ENCODE measurements at regions not wholly inside any gene's neighbourhood (a gene's known extent, or its start where the extent isn't known, plus 50 kb on each side); places are given as distances from the start of the nearest gene placed in this dataset.

- SMC1A ChIA-PET (ENCODE audit: uncharacterized antibody, unreplicated experiment): interaction anchor here (0.8 to 2.3 kb wide), 5 partner anchors 10 to 57 kb away, joined by 3 to 7 read pairs (median 4); no protein-coding TSS in a partner anchor
- no TSS peak for BruUV-seq (replicated peaks)
- FAIRE-seq (no peak), DNase-seq (ENCODE audit: low read depth, low spot score) (no peak), ATAC-seq (no peak)
- H3K27me3 ChIP-seq (replicated peaks in 1 of 2; ENCODE audit: control insufficient read depth in 2 of 2, insufficient read depth in 2 of 2, low read length in 1 of 2): no peaks in the 10 kb centered on the region
- no peaks in the 10 kb centered on the region for H4K20me1 ChIP-seq (ENCODE audit: control insufficient read depth, insufficient read depth)
- no peaks in the 10 kb centered on the region for H3K36me3 ChIP-seq (ENCODE audit: control insufficient read depth in 2 of 2, insufficient read depth in 2 of 2, low read length in 1 of 2)
- in situ Hi-C loops (cut with MboI): no loop called here
- no peaks in the 10 kb centered on the region for H3K9me3 ChIP-seq (replicated peaks; ENCODE audit: control insufficient read depth, insufficient read depth, low read length)
- no peak overlapping the region for H3K4me2 ChIP-seq (ENCODE audit: control insufficient read depth, insufficient read depth)
- no peaks in the 10 kb centered on the region for H3K4me1 ChIP-seq (ENCODE audit: control insufficient read depth, insufficient read depth, low read length)
- H3K79me2 ChIP-seq (ENCODE audit: control insufficient read depth, insufficient read depth, low read length): no peaks in the 10 kb centered on the region
- no peak overlapping the region for H3K27ac ChIP-seq (ENCODE audit: control insufficient read depth, insufficient read depth)
- WGBS (ENCODE audit: insufficient coverage, insufficient replicate concordance, low lambda C conversion rate, missing lambda C conversion rate): 3% methylated on average over 6 of the region's 6 CpGs
- RAD21 ChIA-PET (ENCODE audit: unreplicated experiment): no interaction called here
- POLR2A ChIA-PET: interaction anchor here (0.5 to 1.3 kb wide), 2 partner anchors 9 to 102 kb away, joined by 3 to 4 read pairs; no protein-coding TSS in a partner anchor
- intact Hi-C loops (cut with micrococcal nuclease; ENCODE audit: unreplicated experiment): no loop called here
- no peak overlapping the region for H3K4me3 ChIP-seq
- CTCF ChIA-PET: interaction anchor here (0.8 kb wide), 1 partner anchor 123 kb away, joined by 3 read pairs; no protein-coding TSS in a partner anchor
- H2AFZ ChIP-seq (ENCODE audit: control insufficient read depth, low read depth, low read length): no peak overlapping the region
- TF ChIP-seq SREBF2 (IDR thresholded peaks at IDR 0.05; ENCODE audit: low read length) (no peak), EZH2 (IDR thresholded peaks at IDR 0.05; ENCODE audit: borderline replicate concordance, control insufficient read depth, low read depth, low read length) (no peak), YBX1 (IDR thresholded peaks at IDR 0.05) (no peak), NR2F1 (conservative IDR thresholded peaks at IDR 0.05) (no peak), E2F4 (IDR thresholded peaks at IDR 0.05; ENCODE audit: low read depth, low read length) (no peak), BACH1 (IDR thresholded peaks at IDR 0.05; ENCODE audit: borderline replicate concordance) (no peak), STAT3 (IDR thresholded peaks at IDR 0.05; ENCODE audit: low read depth, low read length) (no peak), JUND (IDR thresholded peaks at IDR 0.05; ENCODE audit: low read depth, low read length) (no peak), RBBP5 (conservative IDR thresholded peaks at IDR 0.05) (no peak), E4F1 (IDR thresholded peaks at IDR 0.05; ENCODE audit: borderline replicate concordance, partially characterized antibody) (no peak)
- TF ChIP-seq, protein P1, sequence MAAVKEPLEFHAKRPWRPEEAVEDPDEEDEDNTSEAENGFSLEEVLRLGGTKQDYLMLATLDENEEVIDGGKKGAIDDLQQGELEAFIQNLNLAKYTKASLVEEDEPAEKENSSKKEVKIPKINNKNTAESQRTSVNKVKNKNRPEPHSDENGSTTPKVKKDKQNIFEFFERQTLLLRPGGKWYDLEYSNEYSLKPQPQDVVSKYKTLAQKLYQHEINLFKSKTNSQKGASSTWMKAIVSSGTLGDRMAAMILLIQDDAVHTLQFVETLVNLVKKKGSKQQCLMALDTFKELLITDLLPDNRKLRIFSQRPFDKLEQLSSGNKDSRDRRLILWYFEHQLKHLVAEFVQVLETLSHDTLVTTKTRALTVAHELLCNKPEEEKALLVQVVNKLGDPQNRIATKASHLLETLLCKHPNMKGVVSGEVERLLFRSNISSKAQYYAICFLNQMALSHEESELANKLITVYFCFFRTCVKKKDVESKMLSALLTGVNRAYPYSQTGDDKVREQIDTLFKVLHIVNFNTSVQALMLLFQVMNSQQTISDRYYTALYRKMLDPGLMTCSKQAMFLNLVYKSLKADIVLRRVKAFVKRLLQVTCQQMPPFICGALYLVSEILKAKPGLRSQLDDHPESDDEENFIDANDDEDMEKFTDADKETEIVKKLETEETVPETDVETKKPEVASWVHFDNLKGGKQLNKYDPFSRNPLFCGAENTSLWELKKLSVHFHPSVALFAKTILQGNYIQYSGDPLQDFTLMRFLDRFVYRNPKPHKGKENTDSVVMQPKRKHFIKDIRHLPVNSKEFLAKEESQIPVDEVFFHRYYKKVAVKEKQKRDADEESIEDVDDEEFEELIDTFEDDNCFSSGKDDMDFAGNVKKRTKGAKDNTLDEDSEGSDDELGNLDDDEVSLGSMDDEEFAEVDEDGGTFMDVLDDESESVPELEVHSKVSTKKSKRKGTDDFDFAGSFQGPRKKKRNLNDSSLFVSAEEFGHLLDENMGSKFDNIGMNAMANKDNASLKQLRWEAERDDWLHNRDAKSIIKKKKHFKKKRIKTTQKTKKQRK (IDR thresholded peaks at IDR 0.05; ENCODE audit: low read depth, low read length): no peak
- H3K9ac ChIP-seq (ENCODE audit: control insufficient read depth, insufficient read depth, low read length): no peak overlapping the region
These were observed 271.9 kb upstream of the SPRY2 start for GRCh38 chr13:80612804-80613203.

All from GM12878 (cell line).